ENCODE measurements at regions not wholly inside any gene's neighbourhood (a gene's known extent, or its start where the extent isn't known, plus 50 kb on each side); places are given as distances from the start of the nearest gene placed in this dataset.

DNA sequence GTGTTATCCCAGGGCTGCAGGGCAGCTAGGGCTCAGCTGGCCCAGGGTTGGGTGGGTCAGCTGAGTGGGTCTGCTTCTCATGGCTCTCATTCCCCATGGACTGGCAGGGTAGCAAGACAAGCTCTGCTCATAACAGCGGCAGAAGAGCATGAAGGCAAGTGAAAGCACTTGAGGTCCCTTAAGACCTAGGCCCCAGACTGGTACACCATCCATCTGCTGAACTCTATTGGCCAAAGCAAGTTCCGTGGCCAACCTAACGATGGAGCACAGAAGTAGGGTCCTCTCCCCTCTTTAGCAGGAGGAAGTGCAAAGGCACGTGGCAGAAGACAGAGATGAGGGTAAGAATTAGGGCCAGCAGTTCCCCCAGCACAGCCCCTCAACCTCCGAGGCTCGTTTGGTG, 174.3 kb upstream of the TOPAZ1 start:
- no peak overlapping the region for H2BK120ac ChIP-seq (ENCODE audit: low read depth, low read length, poor library complexity, severe bottlenecking)
- H3K79me1 ChIP-seq (ENCODE audit: insufficient read depth, low read depth, low read length, poor library complexity, severe bottlenecking): no peaks in the 10 kb centered on the region
- no peak overlapping the region for H3T11ph ChIP-seq (ENCODE audit: low read length)
- H3K9ac ChIP-seq (ENCODE audit: extremely low read depth, insufficient read length, low read length): no peak overlapping the region
- H3K56ac ChIP-seq (ENCODE audit: insufficient read length, low read depth, low read length): no peak overlapping the region
- H2AK5ac ChIP-seq (ENCODE audit: insufficient read length, low read length): no peak overlapping the region
- no peak overlapping the region for H2BK15ac ChIP-seq (ENCODE audit: low read depth, low read length)
- DNase-seq: no peak
- no peak overlapping the region for H3K4me2 ChIP-seq (ENCODE audit: insufficient read depth, insufficient read length, low read length)
- H3K4me1 Mint-ChIP-seq: peaks cover 7 to 9% of the 10 kb centered on the region in 2 experiments
- H4K91ac ChIP-seq (ENCODE audit: insufficient read length, low read depth, low read length): no peak overlapping the region
- no peaks in the 10 kb centered on the region for H3K36me3 Mint-ChIP-seq (ENCODE audit: insufficient read depth in 1 of 3, low read depth in 3 of 3)
- H3K4ac ChIP-seq (ENCODE audit: low read depth, low read length): no peak overlapping the region
- H2BK12ac ChIP-seq (ENCODE audit: insufficient read length, low read depth, low read length): no peak overlapping the region
- no peaks in the 10 kb centered on the region for H3K27me3 ChIP-seq (ENCODE audit: insufficient read depth, low read length)
- no peaks in the 10 kb centered on the region; a peak in 1 of 5 replicates for H3K9me3 Mint-ChIP-seq
- no peaks in the 10 kb centered on the region for H3K23me2 ChIP-seq (ENCODE audit: insufficient read length, low read depth, low read length, poor library complexity, severe bottlenecking)
- no peaks in the 10 kb centered on the region; the same call in none of the 2 replicates for H3K27me3 Mint-ChIP-seq (ENCODE audit: low read depth)
- H3K27ac ChIP-seq (ENCODE audit: insufficient read length, low read depth, low read length): no peak overlapping the region
- TF ChIP-seq, protein P1, sequence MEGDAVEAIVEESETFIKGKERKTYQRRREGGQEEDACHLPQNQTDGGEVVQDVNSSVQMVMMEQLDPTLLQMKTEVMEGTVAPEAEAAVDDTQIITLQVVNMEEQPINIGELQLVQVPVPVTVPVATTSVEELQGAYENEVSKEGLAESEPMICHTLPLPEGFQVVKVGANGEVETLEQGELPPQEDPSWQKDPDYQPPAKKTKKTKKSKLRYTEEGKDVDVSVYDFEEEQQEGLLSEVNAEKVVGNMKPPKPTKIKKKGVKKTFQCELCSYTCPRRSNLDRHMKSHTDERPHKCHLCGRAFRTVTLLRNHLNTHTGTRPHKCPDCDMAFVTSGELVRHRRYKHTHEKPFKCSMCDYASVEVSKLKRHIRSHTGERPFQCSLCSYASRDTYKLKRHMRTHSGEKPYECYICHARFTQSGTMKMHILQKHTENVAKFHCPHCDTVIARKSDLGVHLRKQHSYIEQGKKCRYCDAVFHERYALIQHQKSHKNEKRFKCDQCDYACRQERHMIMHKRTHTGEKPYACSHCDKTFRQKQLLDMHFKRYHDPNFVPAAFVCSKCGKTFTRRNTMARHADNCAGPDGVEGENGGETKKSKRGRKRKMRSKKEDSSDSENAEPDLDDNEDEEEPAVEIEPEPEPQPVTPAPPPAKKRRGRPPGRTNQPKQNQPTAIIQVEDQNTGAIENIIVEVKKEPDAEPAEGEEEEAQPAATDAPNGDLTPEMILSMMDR (conservative IDR thresholded peaks at IDR 0.05): no peak
- no peak overlapping the region for H2BK20ac ChIP-seq (ENCODE audit: low read depth, low read length, poor library complexity, severe bottlenecking)
- H3K79me2 ChIP-seq (ENCODE audit: insufficient read depth, low read length): no peaks in the 10 kb centered on the region
- no peak overlapping the region for H3K23ac ChIP-seq (ENCODE audit: insufficient read length, low read depth, low read length)
- H3K4me1 ChIP-seq (ENCODE audit: insufficient read depth, low read length): no peaks in the 10 kb centered on the region; the same call in 1 of the 2 replicates
- no peak overlapping the region for H3K4me3 Mint-ChIP-seq
- H2AFZ ChIP-seq (ENCODE audit: low read length): no peak overlapping the region
- no peak overlapping the region for H4K5ac ChIP-seq (ENCODE audit: insufficient read length, low read depth, low read length)
- H3K9me3 ChIP-seq (ENCODE audit: control insufficient read depth, low read depth, low read length): no peaks in the 10 kb centered on the region
- no peak overlapping the region for H3K27ac Mint-ChIP-seq
- no peak overlapping the region for H2BK5ac ChIP-seq (ENCODE audit: insufficient read length, low read length)
- no peaks in the 10 kb centered on the region for H4K20me1 ChIP-seq (ENCODE audit: control insufficient read depth, insufficient read depth, insufficient read length)
- H4K8ac ChIP-seq (replicated peaks; ENCODE audit: insufficient read length, low read depth, low read length): no peak overlapping the region
- H3K14ac ChIP-seq (ENCODE audit: insufficient read depth, low read length): 0 out of 2 replicates have a peak overlapping the region, but pooled peaks have one; percentile 37
- no peak overlapping the region for H3K18ac ChIP-seq (ENCODE audit: insufficient read length, low read depth, low read length)
- WGBS (ENCODE audit: extremely low coverage, insufficient read length, low lambda C conversion rate): no CpG with 5 or more reads among the region's 6 CpGs

Measured in H9 (cell line).